Neural crest cell (in vitro differentiated cells): ENCODE measurements at regions not wholly inside any gene's neighbourhood (a gene's known extent, or its start where the extent isn't known, plus 50 kb on each side); places are given as distances from the start of the nearest gene placed in this dataset.
A peak's percentile ranks its signal among the peaks of the same experiment; 100 is the strongest.

Experiments
- DNase-seq: peaks from one replicate; pipeline ENCODE4 v3.0.0; 2021; ENCODE audit warnings: low read depth, mixed read lengths, low spot score
- H3K27ac Mint-ChIP-seq: one replicate; pipeline ENCODE4 v1.8.0; 2021; ENCODE audit warnings: mild to moderate bottlenecking, mixed read lengths; ENCODE audit not compliant: unreplicated experiment
- H3K27me3 Mint-ChIP-seq: 2 replicates; pipeline ENCODE4 v1.8.0; 2021; ENCODE audit warnings: low read depth, mild to moderate bottlenecking, mixed read lengths
- H3K36me3 Mint-ChIP-seq: 2 replicates; pipeline ENCODE4 v1.8.0; 2021; ENCODE audit warnings: low read depth, mild to moderate bottlenecking, mixed read lengths
- H3K4me1 Mint-ChIP-seq: 2 replicates; pipeline ENCODE4 v1.8.0; 2021; ENCODE audit warnings: mixed read lengths
- H3K4me3 Mint-ChIP-seq: one replicate; pipeline ENCODE4 v1.8.0; 2021; ENCODE audit warnings: mild to moderate bottlenecking, mixed read lengths
- H3K9me3 Mint-ChIP-seq: 2 replicates; pipeline ENCODE4 v1.8.0; 2021; ENCODE audit warnings: mixed read lengths
- CTCF ChIP-seq: fragments of 200-600 bp; sonication (generic); conservative IDR thresholded peaks from 2 replicates; pipeline ENCODE4 v1.5.0; 2021; ENCODE audit warnings: antibody characterized with exemption, mild to moderate bottlenecking

- Mint-ChIP-seq H3K4me3 (no peak overlapping the region), H3K27ac (no peak overlapping the region), H3K4me1 (peaks cover 10% of the 10 kb centered on the region), H3K27me3 (no peaks in the 10 kb centered on the region), H3K9me3 (peaks cover 2% of the 10 kb centered on the region), H3K36me3 (no peaks in the 10 kb centered on the region)
- TF ChIP-seq CTCF: no peak
- no peak for DNase-seq
Observed at GRCh38 chr2:83238111-83238510, 1221.0 kb downstream of the SUCLG1 start.

- H3K36me3 Mint-ChIP-seq: no peaks in the 10 kb centered on the region
- H3K4me3 Mint-ChIP-seq: no peak overlapping the region
- peaks cover 2% of the 10 kb centered on the region for H3K9me3 Mint-ChIP-seq
- no peak for DNase-seq
- H3K27ac Mint-ChIP-seq: no peak overlapping the region
- peaks cover 13% of the 10 kb centered on the region for H3K4me1 Mint-ChIP-seq
- no peaks in the 10 kb centered on the region for H3K27me3 Mint-ChIP-seq
- no peak for TF ChIP-seq CTCF
Observed at GRCh38 chr2:83234246-83234645, 1224.8 kb downstream of the SUCLG1 start.

GRCh38 chr2:83233781-83234180, 1225.3 kb downstream of the SUCLG1 start:
- Mint-ChIP-seq H3K4me3 (no peak overlapping the region), H3K4me1 (peaks cover 13% of the 10 kb centered on the region), H3K9me3 (peaks cover 2% of the 10 kb centered on the region), H3K27ac (no peak overlapping the region), H3K36me3 (no peaks in the 10 kb centered on the region), H3K27me3 (no peaks in the 10 kb centered on the region)
- TF ChIP-seq CTCF: no peak
- DNase-seq: no peak

GRCh38 chr2:83233326-83233725, 1225.8 kb downstream of the SUCLG1 start:
- Mint-ChIP-seq H3K9me3 (peaks cover 2% of the 10 kb centered on the region), H3K4me3 (no peak overlapping the region), H3K27ac (no peak overlapping the region), H3K27me3 (no peaks in the 10 kb centered on the region), H3K36me3 (no peaks in the 10 kb centered on the region), H3K4me1 (peaks cover 13% of the 10 kb centered on the region)
- no peak for DNase-seq
- peak; percentile 39 for TF ChIP-seq CTCF

- TF ChIP-seq CTCF: no peak
- Mint-ChIP-seq H3K36me3 (no peaks in the 10 kb centered on the region), H3K27me3 (no peaks in the 10 kb centered on the region), H3K27ac (no peak overlapping the region), H3K4me1 (peaks cover 19% of the 10 kb centered on the region), H3K9me3 (no peaks in the 10 kb centered on the region), H3K4me3 (no peak overlapping the region)
- no peak for DNase-seq
Observed at GRCh38 chr2:83229443-83229842, 1229.6 kb downstream of the SUCLG1 start.
